Calu3 (cell line): ENCODE measurements at regions not wholly inside any gene's neighbourhood (a gene's known extent, or its start where the extent isn't known, plus 50 kb on each side); places are given as distances from the start of the nearest gene placed in this dataset.
A peak's percentile ranks its signal among the peaks of the same experiment; 100 is the strongest.

Experiments
- BruUV-seq: library from RNA; stranded (reverse); fragments of 400-500 nt; replicated peaks from 2 replicates; lab custom pipeline; 2021; lab: Mats Ljungman, UMichigan
- CTCF ChIA-PET: fragments of 300-600 bp; sonication (Branson Sonifier 250); formaldehyde crosslinking; loops from one replicate; lab custom pipeline; 2022; ENCODE audit warnings: antibody characterized with exemption; lab: Charles Lee
- DNase-seq: peaks from one replicate; pipeline ENCODE4 v3.0.0; 2022
- H3K27ac Mint-ChIP-seq: one replicate; pipeline ENCODE4 v1.8.0; 2022; ENCODE audit warnings: mixed read lengths; ENCODE audit not compliant: unreplicated experiment
- H3K27me3 Mint-ChIP-seq: one replicate; pipeline ENCODE4 v1.8.0; 2022; ENCODE audit warnings: mixed read lengths; ENCODE audit not compliant: unreplicated experiment
- H3K36me3 Mint-ChIP-seq: one replicate; pipeline ENCODE4 v1.8.0; 2022; ENCODE audit warnings: mild to moderate bottlenecking, moderate library complexity, mixed read lengths; ENCODE audit not compliant: insufficient read depth, unreplicated experiment
- H3K4me1 Mint-ChIP-seq: one replicate; pipeline ENCODE4 v1.8.0; 2022; ENCODE audit warnings: mild to moderate bottlenecking, low read depth, mixed read lengths; ENCODE audit not compliant: unreplicated experiment
- H3K4me3 Mint-ChIP-seq: one replicate; pipeline ENCODE4 v1.8.0; 2022; ENCODE audit warnings: mild to moderate bottlenecking, low read depth, moderate library complexity, mixed read lengths; ENCODE audit not compliant: unreplicated experiment
- H3K9me3 Mint-ChIP-seq: one replicate; pipeline ENCODE4 v1.8.0; 2022; ENCODE audit warnings: low read depth, mixed read lengths; ENCODE audit not compliant: unreplicated experiment
- CTCF ChIP-seq: fragments of 200-600 bp; IDR thresholded peaks from one replicate; pipeline ENCODE4 v1.8.0; 2022; ENCODE audit warnings: antibody characterized with exemption; ENCODE audit not compliant: unreplicated experiment
- intact Hi-C: fragments of 100-400 bp; cut with micrococcal nuclease; formaldehyde crosslinking; loops from one replicate; pipeline ENCODE4 v1.10.0; 2022; ENCODE audit not compliant: unreplicated experiment

- no peak for TF ChIP-seq CTCF
- Mint-ChIP-seq H3K9me3 (peaks cover 2% of the 10 kb centered on the region), H3K36me3 (peaks cover 9% of the 10 kb centered on the region), H3K27me3 (no peaks in the 10 kb centered on the region), H3K4me1 (peaks cover 52% of the 10 kb centered on the region), H3K27ac (no peak overlapping the region), H3K4me3 (peak overlapping the region; percentile 54)
- CTCF ChIA-PET: interaction anchor here (3.6 kb wide), 1 partner anchor 198 kb away, joined by 23 read pairs; no protein-coding TSS in a partner anchor
- no TSS peak for BruUV-seq
- DNase-seq: no peak
- intact Hi-C loops: loop anchor here (5.0 to 10.0 kb wide), 2 partner anchors 63 to 105 kb away; no protein-coding TSS in a partner anchor
These were observed 167.4 kb downstream of the SNAPC1 start for GRCh38 chr14:61929651-61930050.

GRCh38 chr14:61930101-61930857 is 168.1 kb downstream of the SNAPC1 start:
- no peak for DNase-seq
- no peak overlapping the region for H3K27ac Mint-ChIP-seq
- peaks cover 2% of the 10 kb centered on the region for H3K9me3 Mint-ChIP-seq
- H3K27me3 Mint-ChIP-seq: no peaks in the 10 kb centered on the region
- H3K4me3 Mint-ChIP-seq: peak overlapping the region; percentile 54
- H3K4me1 Mint-ChIP-seq: peaks cover 46% of the 10 kb centered on the region
- BruUV-seq: no TSS peak
- TF ChIP-seq CTCF: no peak
- H3K36me3 Mint-ChIP-seq: peaks cover 9% of the 10 kb centered on the region
- intact Hi-C loops: no loop called here
- CTCF ChIA-PET: no interaction called here

- TF ChIP-seq CTCF: no peak
- Mint-ChIP-seq H3K4me3 (no peak overlapping the region), H3K27me3 (no peaks in the 10 kb centered on the region), H3K36me3 (peaks cover 3% of the 10 kb centered on the region), H3K27ac (no peak overlapping the region), H3K4me1 (peaks cover 31% of the 10 kb centered on the region), H3K9me3 (peaks cover 2% of the 10 kb centered on the region)
- intact Hi-C loops: no loop called here
- BruUV-seq: no TSS peak
- DNase-seq: no peak
- CTCF ChIA-PET: no interaction called here
These were observed 170.8 kb downstream of the SNAPC1 start for GRCh38 chr14:61932974-61933373.

- no peak overlapping the region for H3K27ac Mint-ChIP-seq
- no TSS peak for BruUV-seq
- CTCF ChIA-PET: no interaction called here
These were observed 172.2 kb downstream of the SNAPC1 start for GRCh38 chr14:61934385-61934784.

More at GRCh38 chr14:61934385-61934784, 172.2 kb downstream of the SNAPC1 start:
- H3K36me3 Mint-ChIP-seq: no peaks in the 10 kb centered on the region
- no peak for TF ChIP-seq CTCF
- H3K9me3 Mint-ChIP-seq: peaks cover 2% of the 10 kb centered on the region
- no peaks in the 10 kb centered on the region for H3K27me3 Mint-ChIP-seq
- H3K4me1 Mint-ChIP-seq: peaks cover 25% of the 10 kb centered on the region
- H3K4me3 Mint-ChIP-seq: no peak overlapping the region
- DNase-seq: no peak
- intact Hi-C loops: no loop called here
